PC-9 (cell line): ENCODE measurements at regions not wholly inside any gene's neighbourhood (a gene's known extent, or its start where the extent isn't known, plus 50 kb on each side); places are given as distances from the start of the nearest gene placed in this dataset.

Experiments
- BruUV-seq: library from RNA; stranded (reverse); fragments of 400-500 nt; replicated peaks from 2 replicates; lab custom pipeline; 2021; lab: Mats Ljungman, UMichigan
- CTCF ChIA-PET: fragments of 300-600 bp; sonication (Branson Sonifier 250); formaldehyde crosslinking; loops from one replicate; lab custom pipeline; 2022; ENCODE audit warnings: antibody characterized with exemption; lab: Charles Lee
- POLR2A ChIA-PET: fragments of 300-600 bp; sonication (Branson Sonifier 250); formaldehyde crosslinking; loops from one replicate; lab custom pipeline; 2022; ENCODE audit warnings: antibody characterized with exemption; ENCODE audit not compliant: unreplicated experiment; lab: Charles Lee
- DNase-seq, 2 experiments: peaks; one replicate each; pipeline versions ENCODE4 v3.0.0 to v3.0.0-alpha.2; 2015 to 2022; ENCODE audit warnings: mixed read lengths in 1 of 2
- H2AFZ ChIP-seq: fragments of 200-600 bp; sonication (generic); 2 replicates; pipeline ENCODE4 v1.8.1; 2017; ENCODE audit warnings: antibody characterized with exemption
- H3F3A ChIP-seq: fragments of 200-600 bp; sonication (generic); 2 replicates; pipeline ENCODE4 v1.8.1; 2017; ENCODE audit warnings: antibody characterized with exemption, mild to moderate bottlenecking, low read depth; ENCODE audit not compliant: insufficient read depth
- H3K27ac ChIP-seq: fragments of 200-600 bp; sonication (generic); 2 replicates; pipeline ENCODE4 v1.6.1; 2016; ENCODE audit warnings: mixed run types
- H3K27me3 ChIP-seq: fragments of 200-600 bp; sonication (generic); 2 replicates; pipeline ENCODE4 v1.6.1; 2016; ENCODE audit warnings: low read depth, mixed run types; ENCODE audit not compliant: insufficient read depth
- H3K36me3 ChIP-seq: fragments of 200-600 bp; sonication (generic); 2 replicates; pipeline ENCODE4 v1.6.1; 2016; ENCODE audit warnings: low read depth, mixed run types
- H3K4me1 ChIP-seq: fragments of 200-600 bp; sonication (generic); replicated peaks from 2 replicates; pipeline ENCODE4 v1.6.1; 2016; ENCODE audit warnings: mixed run types; ENCODE audit not compliant: insufficient read depth
- H3K4me2 ChIP-seq: fragments of 200-600 bp; sonication (generic); 2 replicates; pipeline ENCODE4 v1.6.1; 2017; ENCODE audit warnings: mixed run types
- H3K4me3 ChIP-seq: fragments of 200-600 bp; sonication (generic); 2 replicates; pipeline ENCODE4 v1.6.1; 2016; ENCODE audit warnings: mixed run types
- H3K79me2 ChIP-seq: fragments of 200-600 bp; sonication (generic); 2 replicates; pipeline ENCODE4 v1.6.1; 2017; ENCODE audit warnings: low read depth, mixed run types
- H3K9me2 ChIP-seq: fragments of 200-600 bp; sonication (generic); 2 replicates; pipeline ENCODE4 v1.8.1; 2017; ENCODE audit warnings: mild to moderate bottlenecking; ENCODE audit not compliant: insufficient read depth
- H3K9me3 ChIP-seq: fragments of 200-600 bp; sonication (generic); 2 replicates; pipeline ENCODE4 v1.8.1; 2016; ENCODE audit warnings: low read depth; ENCODE audit not compliant: insufficient read depth
- H4K20me1 ChIP-seq: fragments of 200-600 bp; sonication (generic); 2 replicates; pipeline ENCODE4 v1.8.1; 2017; ENCODE audit not compliant: insufficient read depth
- EZH2 ChIP-seq: fragments of 200-600 bp; sonication (generic); IDR thresholded peaks from 2 replicates; pipeline ENCODE4 v1.8.0; 2017; ENCODE audit warnings: antibody characterized with exemption, low read depth
- intact Hi-C: fragments of 100-400 bp; cut with micrococcal nuclease; formaldehyde crosslinking; loops from one replicate; pipeline ENCODE4 v1.10.0; 2022; ENCODE audit not compliant: unreplicated experiment
- TF ChIP-seq, protein P1 (sequence below): fragments of 200-600 bp; sonication (generic); conservative IDR thresholded peaks from 2 replicates; pipeline ENCODE4 v1.6.1; 2017; ENCODE audit warnings: mixed run types, antibody characterized with exemption, mild to moderate bottlenecking, moderate library complexity

DNA sequence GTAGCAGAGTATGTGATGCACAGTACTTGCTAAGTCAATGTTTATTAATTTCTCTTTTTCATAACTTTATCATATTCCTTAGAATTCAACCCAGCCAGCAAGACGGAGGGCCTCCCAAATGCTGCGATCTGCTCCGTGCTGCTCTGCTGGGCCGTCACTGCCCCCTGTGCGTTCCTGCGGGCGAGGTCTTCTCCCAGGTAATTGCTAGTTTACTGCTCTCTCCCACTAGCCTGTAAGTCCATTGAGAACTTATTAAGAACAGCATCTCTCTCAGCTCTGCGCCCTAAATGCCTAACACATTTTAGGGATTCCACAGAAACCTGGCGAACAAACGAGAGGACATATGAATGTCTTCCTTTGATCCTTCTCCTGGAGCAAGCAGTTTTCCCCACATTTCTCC lies 153.6 kb upstream of the ARHGAP28 start:
- no peak overlapping the region for H2AFZ ChIP-seq
- peaks cover 7% of the 10 kb centered on the region for H3K27me3 ChIP-seq
- H3K9me2 ChIP-seq, result no peaks in the 10 kb centered on the region
- ChIA-PET POLR2A (no interaction called here), CTCF (no interaction called here)
- no peaks in the 10 kb centered on the region for H3K9me3 ChIP-seq
- H4K20me1 ChIP-seq, result no peaks in the 10 kb centered on the region
- H3F3A ChIP-seq, result no peaks in the 10 kb centered on the region
- BruUV-seq, result no TSS peak
- intact Hi-C loops, result no loop called here
- TF ChIP-seq, protein P1, sequence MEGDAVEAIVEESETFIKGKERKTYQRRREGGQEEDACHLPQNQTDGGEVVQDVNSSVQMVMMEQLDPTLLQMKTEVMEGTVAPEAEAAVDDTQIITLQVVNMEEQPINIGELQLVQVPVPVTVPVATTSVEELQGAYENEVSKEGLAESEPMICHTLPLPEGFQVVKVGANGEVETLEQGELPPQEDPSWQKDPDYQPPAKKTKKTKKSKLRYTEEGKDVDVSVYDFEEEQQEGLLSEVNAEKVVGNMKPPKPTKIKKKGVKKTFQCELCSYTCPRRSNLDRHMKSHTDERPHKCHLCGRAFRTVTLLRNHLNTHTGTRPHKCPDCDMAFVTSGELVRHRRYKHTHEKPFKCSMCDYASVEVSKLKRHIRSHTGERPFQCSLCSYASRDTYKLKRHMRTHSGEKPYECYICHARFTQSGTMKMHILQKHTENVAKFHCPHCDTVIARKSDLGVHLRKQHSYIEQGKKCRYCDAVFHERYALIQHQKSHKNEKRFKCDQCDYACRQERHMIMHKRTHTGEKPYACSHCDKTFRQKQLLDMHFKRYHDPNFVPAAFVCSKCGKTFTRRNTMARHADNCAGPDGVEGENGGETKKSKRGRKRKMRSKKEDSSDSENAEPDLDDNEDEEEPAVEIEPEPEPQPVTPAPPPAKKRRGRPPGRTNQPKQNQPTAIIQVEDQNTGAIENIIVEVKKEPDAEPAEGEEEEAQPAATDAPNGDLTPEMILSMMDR, result no peak
- TF ChIP-seq EZH2, result no peak
- no peaks in the 10 kb centered on the region for H3K4me1 ChIP-seq
- no peaks in the 10 kb centered on the region for H3K36me3 ChIP-seq
- DNase-seq, result no peak
- H3K27ac ChIP-seq, result no peak overlapping the region
- H3K4me3 ChIP-seq, result no peak overlapping the region
- H3K79me2 ChIP-seq, result no peaks in the 10 kb centered on the region
- H3K4me2 ChIP-seq, result no peak overlapping the region

DNA sequence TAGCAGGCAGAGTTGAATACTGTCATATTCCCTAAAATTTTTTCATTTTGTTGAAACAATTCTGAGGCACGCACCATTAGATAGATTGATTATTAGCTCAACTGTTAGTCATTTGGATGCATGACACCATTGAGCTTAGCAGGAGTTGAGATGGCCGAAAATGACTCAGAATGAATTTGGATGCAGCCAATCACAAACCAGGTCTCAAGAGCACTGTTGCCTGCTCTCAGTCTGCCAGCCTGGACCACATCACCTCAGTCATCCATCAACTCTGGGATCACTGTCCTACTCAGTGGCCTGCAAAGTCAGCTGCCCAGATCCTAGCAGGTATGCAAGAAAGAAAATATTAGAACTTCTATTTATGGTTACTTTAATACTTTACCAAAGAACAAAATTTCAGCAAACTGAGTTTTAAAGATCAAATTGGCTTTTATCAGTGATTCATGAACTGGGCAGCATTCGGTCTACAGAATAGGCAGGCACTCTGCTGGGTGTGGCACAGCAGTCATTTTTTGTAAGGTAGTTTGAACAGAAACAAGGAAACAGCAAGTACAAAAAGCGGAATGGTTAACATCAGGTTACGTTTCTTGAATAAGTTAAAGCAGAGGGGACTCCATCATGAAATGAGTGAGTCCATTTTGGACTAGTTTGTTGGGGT lies 152.7 kb upstream of the ARHGAP28 start:
- no peaks in the 10 kb centered on the region for H3K79me2 ChIP-seq
- no peaks in the 10 kb centered on the region for H3K9me3 ChIP-seq
- H3K4me1 ChIP-seq, result no peaks in the 10 kb centered on the region
- intact Hi-C loops, result no loop called here
- no peak for DNase-seq
- TF ChIP-seq EZH2, result no peak
- TF ChIP-seq, protein P1, result no peak
- H3K36me3 ChIP-seq, result no peaks in the 10 kb centered on the region
- POLR2A ChIA-PET, result no interaction called here
- no peak overlapping the region for H2AFZ ChIP-seq
- H3K4me3 ChIP-seq, result no peak overlapping the region
- H3K4me2 ChIP-seq, result no peak overlapping the region
- no TSS peak for BruUV-seq
- no peaks in the 10 kb centered on the region for H3F3A ChIP-seq
- no peak overlapping the region for H3K27ac ChIP-seq
- no peaks in the 10 kb centered on the region for H4K20me1 ChIP-seq
- H3K27me3 ChIP-seq, result peaks cover 14% of the 10 kb centered on the region
- CTCF ChIA-PET, result no interaction called here
- no peaks in the 10 kb centered on the region for H3K9me2 ChIP-seq

DNA sequence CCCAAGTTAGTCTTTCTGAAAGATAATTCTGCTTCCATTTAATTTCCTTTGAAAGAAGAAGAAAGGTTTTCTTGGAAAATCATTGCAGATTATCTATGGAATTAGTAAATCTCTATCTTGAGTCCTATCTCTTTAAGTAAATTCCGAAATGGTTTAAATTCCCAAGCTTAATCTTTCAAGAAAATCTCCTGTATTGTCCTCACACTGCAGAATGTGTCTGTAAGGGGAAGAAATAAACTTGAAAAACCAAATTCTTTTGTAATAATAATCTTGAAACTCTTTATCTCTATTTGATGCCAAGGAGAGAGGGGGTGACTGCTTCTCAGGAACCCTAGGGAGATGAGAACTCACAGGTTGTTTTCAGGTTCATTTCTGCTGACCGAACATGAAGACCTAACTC lies 150.8 kb upstream of the ARHGAP28 start:
- POLR2A ChIA-PET, result no interaction called here
- DNase-seq, result no peak
- H3K4me1 ChIP-seq, result no peaks in the 10 kb centered on the region
- no peak for TF ChIP-seq EZH2
- TF ChIP-seq, protein P1, result no peak
- no peaks in the 10 kb centered on the region for H4K20me1 ChIP-seq
- no peaks in the 10 kb centered on the region for H3K36me3 ChIP-seq
- no peak overlapping the region for H3K4me2 ChIP-seq
- no peaks in the 10 kb centered on the region for H3F3A ChIP-seq
- H3K27me3 ChIP-seq, result peaks cover 15% of the 10 kb centered on the region
- H3K4me3 ChIP-seq, result no peak overlapping the region
- no peaks in the 10 kb centered on the region for H3K9me3 ChIP-seq
- CTCF ChIA-PET, result no interaction called here
- BruUV-seq, result no TSS peak
- H3K79me2 ChIP-seq, result no peaks in the 10 kb centered on the region
- intact Hi-C loops, result no loop called here
- no peaks in the 10 kb centered on the region for H3K9me2 ChIP-seq
- no peak overlapping the region for H2AFZ ChIP-seq
- H3K27ac ChIP-seq, result no peak overlapping the region
